Activated CD4-positive, alpha-beta memory T cell treated with anti-CD3 and anti-CD28 coated beads for 36 hours (primary cell): ENCODE measurements at regions not wholly inside any gene's neighbourhood (a gene's known extent, or its start where the extent isn't known, plus 50 kb on each side); places are given as distances from the start of the nearest gene placed in this dataset.

ENCODE experiments used
- CTCF ChIA-PET: fragments of 350-600 bp; sonication (Branson Sonifier 250); formaldehyde crosslinking; loops from one replicate; lab custom pipeline; 2021; ENCODE audit warnings: antibody characterized with exemption, inconsistent platforms; lab: Charles Lee
- POLR2A ChIA-PET: fragments of 350-600 bp; sonication (Branson Sonifier 250); formaldehyde crosslinking; loops from one replicate; lab custom pipeline; 2021; ENCODE audit warnings: antibody characterized with exemption; lab: Charles Lee
- DNase-seq: peaks from one replicate; pipeline ENCODE4 v3.0.0-alpha.2; 2020
- H3K27ac Mint-ChIP-seq: one replicate; pipeline ENCODE4 v1.8.0; 2021; ENCODE audit warnings: mixed read lengths
- H3K27me3 Mint-ChIP-seq: one replicate; pipeline ENCODE4 v1.8.0; 2021; ENCODE audit warnings: mixed read lengths
- H3K36me3 Mint-ChIP-seq: one replicate; pipeline ENCODE4 v1.8.0; 2021; ENCODE audit warnings: mixed read lengths
- H3K4me1 Mint-ChIP-seq: one replicate; pipeline ENCODE4 v1.8.0; 2021; ENCODE audit warnings: low read depth, mixed read lengths
- H3K4me3 Mint-ChIP-seq: one replicate; pipeline ENCODE4 v1.8.0; 2021; ENCODE audit warnings: mild to moderate bottlenecking, mixed read lengths
- H3K9me3 Mint-ChIP-seq: one replicate; pipeline ENCODE4 v1.8.0; 2021; ENCODE audit warnings: mixed read lengths
- intact Hi-C: fragments of 100-400 bp; cut with micrococcal nuclease; formaldehyde crosslinking; loops from one replicate; pipeline ENCODE4 v1.15.1; 2023

- Mint-ChIP-seq H3K27ac (no peak overlapping the region), H3K36me3 (no peaks in the 10 kb centered on the region), H3K4me1 (no peaks in the 10 kb centered on the region), H3K27me3 (no peaks in the 10 kb centered on the region), H3K4me3 (no peak overlapping the region), H3K9me3 (peaks cover 14% of the 10 kb centered on the region)
- intact Hi-C loops: no loop called here
- ChIA-PET POLR2A (no interaction called here), CTCF (no interaction called here)
- no peak for DNase-seq
Observed at GRCh38 chr10:108112218-108112617, 947.7 kb upstream of the SORCS1 start.

GRCh38 chr10:108104551-108105156 is 940.1 kb upstream of the SORCS1 start:
- intact Hi-C loops: no loop called here

GRCh38 chr10:108097258-108097657 is 932.8 kb upstream of the SORCS1 start:
- intact Hi-C loops: no loop called here
- no peaks in the 10 kb centered on the region for H3K36me3 Mint-ChIP-seq
- DNase-seq: no peak
- H3K27ac Mint-ChIP-seq: no peak overlapping the region
- peaks cover 7% of the 10 kb centered on the region for H3K9me3 Mint-ChIP-seq
- POLR2A ChIA-PET: no interaction called here
- CTCF ChIA-PET: no interaction called here
- H3K27me3 Mint-ChIP-seq: no peaks in the 10 kb centered on the region
- no peak overlapping the region for H3K4me3 Mint-ChIP-seq
- H3K4me1 Mint-ChIP-seq: no peaks in the 10 kb centered on the region

More at GRCh38 chr10:108104551-108105156, 940.1 kb upstream of the SORCS1 start:
- no peak overlapping the region for H3K27ac Mint-ChIP-seq
- peaks cover 25% of the 10 kb centered on the region for H3K9me3 Mint-ChIP-seq
- no peaks in the 10 kb centered on the region for H3K4me1 Mint-ChIP-seq
- H3K36me3 Mint-ChIP-seq: no peaks in the 10 kb centered on the region
- no peak for DNase-seq
- no peak overlapping the region for H3K4me3 Mint-ChIP-seq
- CTCF ChIA-PET: no interaction called here
- H3K27me3 Mint-ChIP-seq: no peaks in the 10 kb centered on the region
- POLR2A ChIA-PET: no interaction called here

GRCh38 chr10:108095932-108096925 is 931.7 kb upstream of the SORCS1 start:
- CTCF ChIA-PET: no interaction called here
- intact Hi-C loops: no loop called here
- POLR2A ChIA-PET: no interaction called here
- H3K4me3 Mint-ChIP-seq: no peak overlapping the region
- H3K9me3 Mint-ChIP-seq: peaks cover 7% of the 10 kb centered on the region
- no peak overlapping the region for H3K27ac Mint-ChIP-seq
- H3K4me1 Mint-ChIP-seq: no peaks in the 10 kb centered on the region
- H3K36me3 Mint-ChIP-seq: no peaks in the 10 kb centered on the region
- DNase-seq: no peak
- no peaks in the 10 kb centered on the region for H3K27me3 Mint-ChIP-seq

GRCh38 chr10:108090476-108091215 is 926.1 kb upstream of the SORCS1 start:
- H3K4me3 Mint-ChIP-seq: no peak overlapping the region
- H3K36me3 Mint-ChIP-seq: no peaks in the 10 kb centered on the region
- intact Hi-C loops: no loop called here
- DNase-seq: no peak
- POLR2A ChIA-PET: no interaction called here
- CTCF ChIA-PET: interaction anchor here (1.0 kb wide), 1 partner anchor 160 kb away, joined by 3 read pairs; no protein-coding TSS in a partner anchor
- no peaks in the 10 kb centered on the region for H3K27me3 Mint-ChIP-seq
- peaks cover 5% of the 10 kb centered on the region for H3K9me3 Mint-ChIP-seq
- no peaks in the 10 kb centered on the region for H3K4me1 Mint-ChIP-seq
- H3K27ac Mint-ChIP-seq: no peak overlapping the region

- no peaks in the 10 kb centered on the region for H3K36me3 Mint-ChIP-seq
- DNase-seq: no peak
- H3K27ac Mint-ChIP-seq: no peak overlapping the region
- intact Hi-C loops: no loop called here
- ChIA-PET CTCF (no interaction called here), POLR2A (no interaction called here)
- peaks cover 2% of the 10 kb centered on the region for H3K9me3 Mint-ChIP-seq
- H3K4me3 Mint-ChIP-seq: no peak overlapping the region
- no peaks in the 10 kb centered on the region for H3K4me1 Mint-ChIP-seq
- no peaks in the 10 kb centered on the region for H3K27me3 Mint-ChIP-seq
Observed at GRCh38 chr10:108086502-108086901, 922.0 kb upstream of the SORCS1 start.

DNA sequence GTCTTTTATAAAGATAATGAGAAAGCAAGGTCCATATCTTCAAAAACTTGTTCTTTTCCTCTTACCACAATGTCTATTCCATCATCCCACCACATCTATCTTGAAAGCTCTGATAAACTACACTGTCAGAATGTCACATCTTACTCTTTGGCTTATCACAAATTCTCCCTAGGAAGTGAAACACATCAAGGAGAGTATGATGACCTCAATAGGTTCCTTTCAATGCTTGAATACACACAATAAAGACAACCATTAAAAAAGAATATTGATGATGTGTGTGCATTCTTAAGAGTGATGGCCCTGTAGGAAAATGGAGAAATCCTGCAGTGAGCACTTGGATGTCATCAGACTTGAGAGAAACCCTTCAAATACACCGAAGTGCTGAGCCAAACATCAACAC is 918.1 kb upstream of the SORCS1 start:
- Mint-ChIP-seq H3K4me1 (no peaks in the 10 kb centered on the region), H3K27ac (no peak overlapping the region)
- POLR2A ChIA-PET: no interaction called here

GRCh38 chr10:108078263-108078662 is 913.8 kb upstream of the SORCS1 start:
- Mint-ChIP-seq H3K4me3 (no peak overlapping the region), H3K27ac (no peak overlapping the region), H3K4me1 (no peaks in the 10 kb centered on the region), H3K27me3 (no peaks in the 10 kb centered on the region), H3K9me3 (peaks cover 5% of the 10 kb centered on the region), H3K36me3 (no peaks in the 10 kb centered on the region)
- CTCF ChIA-PET: no interaction called here
- no peak for DNase-seq
- intact Hi-C loops: no loop called here
- POLR2A ChIA-PET: no interaction called here

More for the DNA sequence above, 918.1 kb upstream of the SORCS1 start:
- Mint-ChIP-seq H3K27me3 (no peaks in the 10 kb centered on the region), H3K4me3 (no peak overlapping the region), H3K9me3 (no peaks in the 10 kb centered on the region), H3K36me3 (no peaks in the 10 kb centered on the region)
- no peak for DNase-seq
- CTCF ChIA-PET: no interaction called here
- intact Hi-C loops: no loop called here

GRCh38 chr10:108072466-108072865 is 908.0 kb upstream of the SORCS1 start:
- peaks cover 23% of the 10 kb centered on the region for H3K9me3 Mint-ChIP-seq
- intact Hi-C loops: no loop called here
- no peak for DNase-seq
- no peaks in the 10 kb centered on the region for H3K4me1 Mint-ChIP-seq
- no peak overlapping the region for H3K4me3 Mint-ChIP-seq
- H3K36me3 Mint-ChIP-seq: no peaks in the 10 kb centered on the region
- POLR2A ChIA-PET: no interaction called here
- no peaks in the 10 kb centered on the region for H3K27me3 Mint-ChIP-seq
- CTCF ChIA-PET: no interaction called here
- H3K27ac Mint-ChIP-seq: no peak overlapping the region

DNA sequence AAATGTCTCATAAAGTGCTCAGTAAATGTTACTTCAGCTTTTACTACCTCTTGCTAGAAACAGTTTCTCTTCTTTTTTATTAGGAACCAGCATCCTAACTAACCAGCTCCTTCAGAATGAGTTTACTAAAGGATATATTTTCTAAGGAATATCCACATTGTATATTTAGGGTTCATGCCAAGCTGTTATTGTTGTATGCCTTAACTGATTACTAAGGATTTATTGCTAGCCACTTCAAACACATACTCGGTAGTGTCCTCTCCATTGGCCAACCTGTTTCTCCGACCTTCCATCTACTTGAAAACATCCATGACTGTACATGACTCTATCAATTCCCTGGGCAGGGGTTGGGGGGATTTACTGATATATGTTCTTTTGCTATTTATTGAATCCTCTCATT is 906.3 kb upstream of the SORCS1 start:
- DNase-seq: no peak
- POLR2A ChIA-PET: no interaction called here
- H3K27ac Mint-ChIP-seq: no peak overlapping the region
- H3K27me3 Mint-ChIP-seq: no peaks in the 10 kb centered on the region
- H3K9me3 Mint-ChIP-seq: peaks cover 25% of the 10 kb centered on the region
- intact Hi-C loops: no loop called here
- no peaks in the 10 kb centered on the region for H3K36me3 Mint-ChIP-seq
- no peaks in the 10 kb centered on the region for H3K4me1 Mint-ChIP-seq
- no peak overlapping the region for H3K4me3 Mint-ChIP-seq
- CTCF ChIA-PET: no interaction called here

GRCh38 chr10:108069096-108069495 is 904.6 kb upstream of the SORCS1 start:
- Mint-ChIP-seq H3K36me3 (no peaks in the 10 kb centered on the region), H3K4me1 (no peaks in the 10 kb centered on the region), H3K27ac (no peak overlapping the region), H3K9me3 (peaks cover 25% of the 10 kb centered on the region), H3K4me3 (no peak overlapping the region), H3K27me3 (no peaks in the 10 kb centered on the region)
- POLR2A ChIA-PET: no interaction called here
- intact Hi-C loops: no loop called here
- CTCF ChIA-PET: no interaction called here
- no peak for DNase-seq

DNA sequence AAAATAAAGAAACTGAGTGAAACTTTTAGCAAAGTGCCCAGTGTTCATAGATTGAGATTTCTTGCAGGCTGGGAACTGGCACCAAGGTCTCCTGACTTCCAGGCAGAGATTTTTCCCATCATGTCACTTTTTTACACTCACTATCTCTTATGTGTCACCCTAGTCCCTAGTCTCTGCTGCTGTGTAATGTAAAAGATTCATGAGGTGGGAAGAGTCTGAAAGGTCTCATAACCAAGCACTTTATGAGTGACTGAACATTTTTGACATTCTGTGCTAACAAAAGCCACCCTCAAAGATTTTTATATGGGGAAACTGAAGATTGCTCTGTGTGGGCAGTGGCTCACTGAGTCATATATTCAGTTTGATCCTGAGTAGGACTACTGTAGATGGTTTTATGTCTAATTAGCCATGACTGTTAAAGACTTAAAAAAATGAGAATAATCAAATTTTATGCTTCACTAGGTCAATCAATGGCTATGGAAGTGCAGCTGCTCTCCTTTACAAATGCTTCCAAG is 900.3 kb upstream of the SORCS1 start:
- Mint-ChIP-seq H3K9me3 (peaks cover 16% of the 10 kb centered on the region), H3K4me3 (no peak overlapping the region), H3K27me3 (no peaks in the 10 kb centered on the region), H3K36me3 (no peaks in the 10 kb centered on the region), H3K27ac (no peak overlapping the region), H3K4me1 (no peaks in the 10 kb centered on the region)
- no peak for DNase-seq
- ChIA-PET CTCF (no interaction called here), POLR2A (no interaction called here)
- intact Hi-C loops: no loop called here
